ENCODE measurements at regions not wholly inside any gene's neighbourhood (a gene's known extent, or its start where the extent isn't known, plus 50 kb on each side); places are given as distances from the start of the nearest gene placed in this dataset.
"Not testable (repeated sequence)": the region's sequence is repeated elsewhere in the genome, so short reads cannot be mapped to it uniquely, and the experiment has no call there.

DNA sequence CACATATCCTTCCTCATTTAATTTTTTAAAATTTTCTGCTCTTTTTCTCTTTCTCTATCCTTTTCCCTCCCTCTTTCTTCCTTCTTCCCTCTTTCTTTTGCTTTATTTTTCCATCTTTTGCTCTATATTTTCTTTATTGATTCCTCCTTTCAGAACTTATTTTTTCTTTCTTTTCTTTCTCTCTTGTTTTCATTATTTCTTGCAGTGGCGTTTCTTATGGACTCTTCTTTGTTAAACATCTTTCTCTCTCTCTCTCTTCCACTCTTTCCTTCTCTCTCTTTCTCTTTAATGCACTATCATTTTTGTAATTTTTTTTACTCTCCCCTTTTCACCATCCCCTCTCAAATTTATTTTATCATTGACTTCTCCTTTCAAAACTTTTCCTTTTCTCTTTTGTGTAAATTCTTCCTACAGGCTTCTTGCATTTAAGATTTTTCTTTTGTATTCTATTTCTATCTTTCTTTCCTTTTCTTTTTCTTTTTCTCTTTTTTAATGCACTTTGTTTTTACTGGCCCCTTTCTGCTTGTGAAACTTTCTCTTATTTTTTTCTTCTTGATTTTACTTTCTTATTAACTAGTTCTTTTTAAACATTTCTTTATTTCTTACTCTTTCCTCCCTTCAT lies 97.0 kb downstream of the RBMX2 start:
- Mint-ChIP-seq H3K4me3 (ENCODE audit: low read depth) (no peak overlapping the region), H3K27ac (no peak overlapping the region), H3K27me3 (no peaks in the 10 kb centered on the region), H3K4me1 (ENCODE audit: low read depth) (no peaks in the 10 kb centered on the region), H3K36me3 (ENCODE audit: insufficient read depth) (no peaks in the 10 kb centered on the region), H3K9me3 (ENCODE audit: low read depth) (peaks cover 5% of the 10 kb centered on the region)
- TF ChIP-seq, protein P1, sequence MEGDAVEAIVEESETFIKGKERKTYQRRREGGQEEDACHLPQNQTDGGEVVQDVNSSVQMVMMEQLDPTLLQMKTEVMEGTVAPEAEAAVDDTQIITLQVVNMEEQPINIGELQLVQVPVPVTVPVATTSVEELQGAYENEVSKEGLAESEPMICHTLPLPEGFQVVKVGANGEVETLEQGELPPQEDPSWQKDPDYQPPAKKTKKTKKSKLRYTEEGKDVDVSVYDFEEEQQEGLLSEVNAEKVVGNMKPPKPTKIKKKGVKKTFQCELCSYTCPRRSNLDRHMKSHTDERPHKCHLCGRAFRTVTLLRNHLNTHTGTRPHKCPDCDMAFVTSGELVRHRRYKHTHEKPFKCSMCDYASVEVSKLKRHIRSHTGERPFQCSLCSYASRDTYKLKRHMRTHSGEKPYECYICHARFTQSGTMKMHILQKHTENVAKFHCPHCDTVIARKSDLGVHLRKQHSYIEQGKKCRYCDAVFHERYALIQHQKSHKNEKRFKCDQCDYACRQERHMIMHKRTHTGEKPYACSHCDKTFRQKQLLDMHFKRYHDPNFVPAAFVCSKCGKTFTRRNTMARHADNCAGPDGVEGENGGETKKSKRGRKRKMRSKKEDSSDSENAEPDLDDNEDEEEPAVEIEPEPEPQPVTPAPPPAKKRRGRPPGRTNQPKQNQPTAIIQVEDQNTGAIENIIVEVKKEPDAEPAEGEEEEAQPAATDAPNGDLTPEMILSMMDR (IDR thresholded peaks at IDR 0.05; ENCODE audit: unreplicated experiment), result no peak
- no peak for DNase-seq (ENCODE audit: low spot score, unreplicated experiment)

DNA sequence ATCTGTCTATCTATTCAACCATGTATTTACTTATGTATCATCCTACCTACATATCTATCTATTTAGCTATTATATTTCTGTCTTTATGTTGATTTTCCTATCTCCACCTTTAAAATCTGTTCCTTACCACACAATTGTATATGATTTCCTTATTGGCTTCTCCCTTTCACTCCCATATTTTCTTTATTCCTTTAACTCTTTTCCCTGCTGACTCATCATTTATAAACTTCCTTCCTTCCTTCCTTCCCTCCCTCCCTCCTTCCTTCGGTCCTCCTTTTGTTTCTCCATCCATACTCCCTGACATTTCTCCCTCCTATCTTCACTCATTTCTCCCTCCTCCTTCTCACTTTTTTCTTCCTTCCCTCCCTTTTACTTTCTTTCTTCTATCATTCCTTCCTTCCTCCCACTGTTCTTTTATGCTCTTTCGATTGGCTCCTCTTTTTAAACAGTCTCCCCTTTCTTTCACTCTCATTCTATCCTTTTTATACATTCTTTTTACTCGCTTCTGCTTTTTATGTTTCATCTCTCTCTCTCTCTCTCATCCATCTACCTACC lies 100.3 kb downstream of the RBMX2 start:
- Mint-ChIP-seq H3K27ac (no peak overlapping the region), H3K4me1 (ENCODE audit: low read depth) (no peaks in the 10 kb centered on the region), H3K9me3 (ENCODE audit: low read depth) (peaks cover 5% of the 10 kb centered on the region)

DNA sequence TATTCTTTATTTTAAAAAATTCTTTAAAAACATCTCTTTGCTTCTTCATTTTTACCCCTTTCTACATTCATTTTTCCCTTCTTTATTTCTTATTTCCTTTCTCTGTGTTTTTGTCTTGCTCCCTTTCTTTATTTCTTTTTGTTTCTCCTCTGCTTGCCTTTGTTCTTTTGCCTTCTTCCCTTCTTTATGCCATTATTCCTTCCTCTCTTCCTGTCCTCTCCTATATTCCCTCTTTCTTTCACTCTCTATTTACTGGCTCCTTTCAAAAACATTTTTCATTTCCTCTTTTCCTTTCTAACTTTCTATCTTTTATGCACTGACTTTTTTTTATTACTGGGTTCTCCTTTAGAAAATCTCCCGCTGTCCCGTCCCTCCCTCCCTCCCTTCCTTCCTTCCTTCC lies 102.2 kb downstream of the RBMX2 start:
- Mint-ChIP-seq H3K27me3 (peaks cover 8% of the 10 kb centered on the region), H3K36me3 (ENCODE audit: insufficient read depth) (no peaks in the 10 kb centered on the region), H3K27ac (no peak overlapping the region), H3K4me3 (ENCODE audit: low read depth) (no peak overlapping the region), H3K9me3 (ENCODE audit: low read depth) (peaks cover 5% of the 10 kb centered on the region), H3K4me1 (ENCODE audit: low read depth) (no peaks in the 10 kb centered on the region)
- no peak for DNase-seq (ENCODE audit: low spot score, unreplicated experiment)
- TF ChIP-seq, protein P1 (IDR thresholded peaks at IDR 0.05; ENCODE audit: unreplicated experiment), result no peak

More for the DNA sequence above, 100.3 kb downstream of the RBMX2 start:
- H3K36me3 Mint-ChIP-seq (ENCODE audit: insufficient read depth), result no peaks in the 10 kb centered on the region
- no peak for DNase-seq (ENCODE audit: low spot score, unreplicated experiment)
- TF ChIP-seq, protein P1 (IDR thresholded peaks at IDR 0.05; ENCODE audit: unreplicated experiment), result no peak
- peaks cover 8% of the 10 kb centered on the region for H3K27me3 Mint-ChIP-seq
- H3K4me3 Mint-ChIP-seq (ENCODE audit: low read depth), result no peak overlapping the region

DNA sequence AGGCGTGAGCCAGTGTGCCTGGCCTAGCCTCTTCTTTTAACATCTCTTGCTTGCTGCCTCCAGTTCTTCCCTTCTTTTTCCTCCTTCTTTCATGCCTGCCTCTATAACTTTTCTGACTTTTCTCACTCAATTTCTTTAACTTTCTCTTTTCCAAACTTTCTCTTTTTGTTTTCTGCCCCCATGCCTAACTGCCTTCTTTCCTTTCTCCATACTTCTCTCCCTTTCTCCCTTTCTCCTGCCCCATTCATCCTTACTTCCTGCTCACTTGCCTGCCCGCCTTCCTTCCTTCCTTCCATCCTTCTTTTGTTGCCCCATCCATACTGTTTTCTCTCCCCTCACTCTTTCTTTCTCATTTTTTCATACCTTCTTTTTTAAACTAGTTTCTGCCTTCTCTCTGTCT lies 105.2 kb downstream of the RBMX2 start:
- H3K9me3 Mint-ChIP-seq (ENCODE audit: low read depth), result peaks cover 5% of the 10 kb centered on the region
- H3K27me3 Mint-ChIP-seq, result peaks cover 8% of the 10 kb centered on the region
- TF ChIP-seq, protein P1 (IDR thresholded peaks at IDR 0.05; ENCODE audit: unreplicated experiment), result no peak
- no peak for DNase-seq (ENCODE audit: low spot score, unreplicated experiment)
- no peak overlapping the region for H3K27ac Mint-ChIP-seq
- H3K4me3 Mint-ChIP-seq (ENCODE audit: low read depth), result no peak overlapping the region
- H3K36me3 Mint-ChIP-seq (ENCODE audit: insufficient read depth), result no peaks in the 10 kb centered on the region
- H3K4me1 Mint-ChIP-seq (ENCODE audit: low read depth), result no peaks in the 10 kb centered on the region

DNA sequence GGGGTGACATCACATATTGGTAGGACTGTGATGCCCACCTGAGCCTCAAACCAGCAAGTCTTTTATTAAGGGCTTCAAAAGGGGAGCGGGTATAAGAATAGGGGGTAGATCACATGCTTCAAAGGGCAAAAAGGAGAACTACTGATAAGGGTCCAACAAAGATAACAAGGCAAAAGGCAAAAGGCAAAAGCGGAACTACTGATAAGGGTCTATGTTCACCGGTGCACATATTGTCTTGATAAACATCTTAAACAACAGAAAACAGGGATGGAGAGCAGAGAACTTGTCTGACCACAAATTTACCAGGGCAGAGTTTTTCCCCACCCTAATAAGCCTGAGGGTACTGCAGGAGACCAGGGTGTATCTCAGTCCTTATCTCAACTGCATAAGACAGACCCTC lies 110.7 kb downstream of the RBMX2 start:
- H3K4me1 Mint-ChIP-seq (ENCODE audit: low read depth); H3K4me3 Mint-ChIP-seq (ENCODE audit: low read depth); DNase-seq (ENCODE audit: low spot score, unreplicated experiment); H3K27me3 Mint-ChIP-seq; H3K36me3 Mint-ChIP-seq (ENCODE audit: insufficient read depth); H3K27ac Mint-ChIP-seq: not testable (repeated sequence)
- H3K9me3 Mint-ChIP-seq (ENCODE audit: low read depth), result peaks cover 14% of the 10 kb centered on the region

DNA sequence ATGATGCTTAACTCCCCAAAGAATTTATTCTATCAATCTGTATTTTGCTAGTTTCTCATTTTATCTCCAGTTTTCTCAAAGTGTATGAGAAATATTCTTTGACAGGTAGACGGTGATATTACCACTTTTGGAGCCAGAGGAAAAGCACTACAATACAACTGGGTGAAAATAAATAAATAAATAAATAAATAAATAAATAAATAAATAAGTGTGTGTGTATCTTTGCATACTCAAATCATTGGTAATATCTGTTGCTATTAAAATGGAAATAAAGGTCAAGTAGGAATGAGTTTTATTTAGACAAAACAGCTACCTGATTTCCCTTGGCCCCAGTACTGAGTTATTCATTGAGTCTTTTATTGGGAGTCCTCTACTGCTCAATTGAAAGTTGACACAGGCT lies 114.3 kb downstream of the RBMX2 start:
- DNase-seq (ENCODE audit: low spot score, unreplicated experiment), result no peak
- Mint-ChIP-seq H3K36me3 (ENCODE audit: insufficient read depth) (no peaks in the 10 kb centered on the region), H3K27me3 (no peaks in the 10 kb centered on the region), H3K27ac (no peak overlapping the region), H3K4me3 (ENCODE audit: low read depth) (no peak overlapping the region), H3K4me1 (ENCODE audit: low read depth) (no peaks in the 10 kb centered on the region), H3K9me3 (ENCODE audit: low read depth) (peaks cover 14% of the 10 kb centered on the region)
- TF ChIP-seq, protein P1 (IDR thresholded peaks at IDR 0.05; ENCODE audit: unreplicated experiment), result no peak
